Activated CD4-positive, alpha-beta T cell treated with anti-CD3 and anti-CD28 coated beads for 1 hour (primary cell): ENCODE measurements at regions not wholly inside any gene's neighbourhood (a gene's known extent, or its start where the extent isn't known, plus 50 kb on each side); places are given as distances from the start of the nearest gene placed in this dataset.
"Not testable (repeated sequence)": the region's sequence is repeated elsewhere in the genome, so short reads cannot be mapped to it uniquely, and the experiment has no call there.

ENCODE experiments used
- DNase-seq: peaks from one replicate; pipeline ENCODE4 v3.0.0-alpha.2; 2020

- DNase-seq: not testable (repeated sequence)
Measured at GRCh38 chr3:106486945-106487639, 618.3 kb upstream of the CBLB start.

- no peak for DNase-seq
Measured at GRCh38 chr3:106488331-106488730, 619.5 kb upstream of the CBLB start.

- no peak for DNase-seq
Measured at GRCh38 chr3:106491796-106492195, 623.0 kb upstream of the CBLB start.

- DNase-seq: no peak
Measured at GRCh38 chr3:106508331-106508893, 639.6 kb upstream of the CBLB start.

GRCh38 chr3:106510206-106510605 is 641.4 kb upstream of the CBLB start:
- no peak for DNase-seq

- DNase-seq: no peak
Measured at GRCh38 chr3:106512846-106513245, 644.0 kb upstream of the CBLB start.

GRCh38 chr3:106514431-106514830 is 645.6 kb upstream of the CBLB start:
- DNase-seq: no peak

GRCh38 chr3:106518516-106518915 is 649.7 kb upstream of the CBLB start:
- DNase-seq: no peak

- DNase-seq: no peak
Measured at GRCh38 chr3:106522397-106522796, 653.6 kb upstream of the CBLB start.

- no peak for DNase-seq
Measured at GRCh38 chr3:106528932-106529331, 660.1 kb upstream of the CBLB start.

- DNase-seq: no peak
Measured at GRCh38 chr3:106529738-106530137, 660.9 kb upstream of the CBLB start.

GRCh38 chr3:106530367-106530766 is 661.6 kb upstream of the CBLB start:
- DNase-seq: no peak

GRCh38 chr3:106531771-106532329 is 663.0 kb upstream of the CBLB start:
- DNase-seq: not testable (repeated sequence)

- DNase-seq: no peak
Measured at GRCh38 chr3:106533093-106533787, 664.4 kb upstream of the CBLB start.

- no peak for DNase-seq
Measured at GRCh38 chr3:106533788-106534160, 665.0 kb upstream of the CBLB start.

- no peak for DNase-seq
Measured at GRCh38 chr3:106534206-106534605, 665.4 kb upstream of the CBLB start.

- no peak for DNase-seq
Measured at GRCh38 chr3:106540743-106541142, 671.9 kb upstream of the CBLB start.

- DNase-seq: no peak
Measured at GRCh38 chr3:106542101-106542769, 673.4 kb upstream of the CBLB start.

GRCh38 chr3:106552351-106553043 is 683.7 kb upstream of the CBLB start:
- DNase-seq: no peak

- no peak for DNase-seq
Measured at GRCh38 chr3:106560451-106560966, 691.7 kb upstream of the CBLB start.

GRCh38 chr3:106566277-106566676 is 697.5 kb upstream of the CBLB start:
- DNase-seq: no peak

- no peak for DNase-seq
Measured at GRCh38 chr3:106570426-106570825, 701.6 kb upstream of the CBLB start.

- DNase-seq: no peak
Measured at GRCh38 chr3:106573605-106574004, 704.8 kb upstream of the CBLB start.
